ENCODE measurements at regions not wholly inside any gene's neighbourhood (a gene's known extent, or its start where the extent isn't known, plus 50 kb on each side); places are given as distances from the start of the nearest gene placed in this dataset.
"Not testable (repeated sequence)": the region's sequence is repeated elsewhere in the genome, so short reads cannot be mapped to it uniquely, and the experiment has no call there.

- H3K4me1 ChIP-seq (ENCODE audit: control insufficient read depth, insufficient read depth, low read length); H3K9me3 ChIP-seq (ENCODE audit: control insufficient read depth, insufficient read depth, low read depth, low read length); H3K36me3 ChIP-seq (ENCODE audit: control insufficient read depth in 2 of 2, insufficient read depth in 1 of 2, low read length in 2 of 2); H3K27ac ChIP-seq (ENCODE audit: extremely low read depth, low read depth, low read length); H3K4me3 ChIP-seq (ENCODE audit: low read depth, low read length); POLR2A ChIA-PET: not testable (repeated sequence)
- CTCF ChIA-PET, result interaction anchor here (0.7 kb wide), 1 partner anchor 74 kb away, joined by 3 read pairs; no protein-coding TSS in a partner anchor
- 0 out of 2 replicates have a peak, but pooled peaks have one; percentile 52 for TF ChIP-seq ZNF280D (tag by site-specific recombination; IDR thresholded peaks at IDR 0.05)
- peak; percentile 80 for TF ChIP-seq ZNF146 (tag by site-specific recombination; IDR thresholded peaks at IDR 0.05)
- peak; percentile 40; the same call in 1 of the 2 replicates for TF ChIP-seq ZNF580 (tag by site-specific recombination; IDR thresholded peaks at IDR 0.05)
Observed at GRCh38 chr5:122669709-122670108, 105.2 kb upstream of the SNX2 start.

- no peaks in the 10 kb centered on the region for H3K36me3 ChIP-seq (ENCODE audit: control insufficient read depth in 2 of 2, insufficient read depth in 1 of 2, low read length in 2 of 2)
- H3K27ac ChIP-seq (ENCODE audit: extremely low read depth, low read depth, low read length), result no peak overlapping the region
- ChIA-PET POLR2A (no interaction called here), CTCF (no interaction called here)
- H3K4me1 ChIP-seq (ENCODE audit: control insufficient read depth, insufficient read depth, low read length), result no peaks in the 10 kb centered on the region
- no peaks in the 10 kb centered on the region for H3K9me3 ChIP-seq (ENCODE audit: control insufficient read depth, insufficient read depth, low read depth, low read length)
- no peak overlapping the region for H3K4me3 ChIP-seq (ENCODE audit: low read depth, low read length)
- TF ChIP-seq ZNF146 (tag by site-specific recombination; IDR thresholded peaks at IDR 0.05) (no peak), YY1 (tag by site-specific recombination; IDR thresholded peaks at IDR 0.05) (no peak), PBX3 (CRISPR knock-in tag; IDR thresholded peaks at IDR 0.05) (no peak), IKZF3 (tag by site-specific recombination; IDR thresholded peaks at IDR 0.05) (no peak), BCL6B (tag by site-specific recombination; IDR thresholded peaks at IDR 0.05) (no peak), ZNF169 (tag by site-specific recombination; IDR thresholded peaks at IDR 0.05) (no peak), YY2 (tag by site-specific recombination; IDR thresholded peaks at IDR 0.05) (no peak), ZNF398 (tag by site-specific recombination; IDR thresholded peaks at IDR 0.05) (no peak), ZSCAN23 (tag by site-specific recombination; IDR thresholded peaks at IDR 0.05) (no peak), ZNF280C (tag by site-specific recombination; IDR thresholded peaks at IDR 0.05) (no peak), ZNF561 (tag by site-specific recombination; IDR thresholded peaks at IDR 0.05; ENCODE audit: borderline replicate concordance) (no peak), MYNN (tag by site-specific recombination; IDR thresholded peaks at IDR 0.05; ENCODE audit: borderline replicate concordance) (no peak), ZNF48 (tag by site-specific recombination; IDR thresholded peaks at IDR 0.05) (no peak), ZNF785 (tag by site-specific recombination; IDR thresholded peaks at IDR 0.05) (no peak), ZNF585B (tag by site-specific recombination; IDR thresholded peaks at IDR 0.05) (no peak), ZNF747 (tag by site-specific recombination; IDR thresholded peaks at IDR 0.05) (no peak), ZNF24 (tag by site-specific recombination; IDR thresholded peaks at IDR 0.05) (no peak), ZNF416 (tag by site-specific recombination; IDR thresholded peaks at IDR 0.05) (no peak)
Observed at GRCh38 chr5:122673343-122673742, 101.5 kb upstream of the SNX2 start.

All from HEK293 (cell line).